Posterior vena cava (tissue), 2 donors: ENCODE measurements at regions not wholly inside any gene's neighbourhood (a gene's known extent, or its start where the extent isn't known, plus 50 kb on each side); places are given as distances from the start of the nearest gene placed in this dataset.

Experiments
- DNase-seq: peaks from one replicate; pipeline ENCODE4 v3.0.0-alpha.2; 2020; ENCODE audit warnings: low spot score
- intact Hi-C, 2 donors: fragments of 100-400 bp; cut with DNase I; formaldehyde crosslinking; loops; one replicate each; pipeline versions ENCODE4 v1.14.1 to v1.14.2; 2022 to 2023
- donor health status: DM: yes; HTN: yes; CAD: no.
- donor health status: DM: yes; HTN: yes; CAD: no.

DNA sequence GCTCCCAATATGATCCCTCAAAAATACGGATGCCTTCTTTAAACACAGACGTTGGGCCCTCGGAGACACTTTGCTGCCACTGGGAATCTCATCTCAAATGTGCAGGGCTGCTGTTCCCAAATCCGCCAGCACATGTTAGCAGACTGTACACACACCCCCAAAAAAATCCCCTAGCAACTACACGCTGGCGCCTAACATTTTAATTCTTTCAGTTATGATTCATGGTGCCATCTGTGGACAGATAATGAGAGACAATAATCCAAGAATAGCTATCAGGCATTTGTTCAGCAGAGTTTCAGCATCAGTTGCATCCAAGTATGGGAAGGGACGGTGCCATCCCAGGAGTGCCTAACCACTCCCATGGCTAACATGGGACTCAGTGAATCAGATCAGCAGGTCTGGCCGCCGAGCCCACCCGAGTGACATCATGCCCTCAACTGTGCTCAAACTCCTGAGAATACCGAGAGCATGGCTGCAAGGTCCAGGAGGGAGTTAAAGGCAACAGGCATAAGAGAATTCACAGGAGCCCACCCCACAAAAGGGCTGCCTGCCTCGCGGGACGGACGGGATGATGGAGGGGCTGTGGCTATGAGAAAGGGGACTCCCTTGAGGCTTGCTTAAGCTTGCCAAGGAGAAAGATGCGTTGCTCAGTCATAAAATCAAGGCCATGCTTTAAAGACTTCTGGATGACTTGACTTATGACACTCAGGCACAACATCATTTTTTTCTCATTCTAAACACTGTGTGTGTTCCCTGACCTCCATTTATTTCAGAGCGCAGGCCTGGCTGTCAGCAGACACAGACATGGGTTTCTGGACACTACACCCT is 337.0 kb downstream of the SHANK2 start:
- intact Hi-C loops: no loop called here
- peak; percentile 54 for DNase-seq

DNA sequence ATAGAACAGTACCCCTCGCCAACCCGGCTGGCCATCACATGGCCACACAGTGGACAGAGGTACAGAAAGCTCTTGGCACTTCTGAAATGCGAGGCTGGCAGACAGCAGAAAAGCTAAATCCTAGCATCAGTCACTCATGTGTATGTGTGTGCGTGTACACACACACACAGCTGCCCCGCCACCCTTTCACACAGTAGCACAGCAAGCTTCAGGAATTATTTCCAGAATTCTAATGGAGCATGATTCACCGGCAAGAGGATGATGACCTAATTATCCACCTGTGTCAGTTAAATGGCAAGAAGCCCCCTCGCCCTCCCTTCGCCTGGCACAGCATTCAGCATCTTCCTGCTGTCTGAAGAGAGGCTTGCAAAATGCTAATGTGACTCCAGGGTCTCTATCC is 336.0 kb downstream of the SHANK2 start:
- intact Hi-C loops: no loop called here
- DNase-seq: peak; percentile 48

DNA sequence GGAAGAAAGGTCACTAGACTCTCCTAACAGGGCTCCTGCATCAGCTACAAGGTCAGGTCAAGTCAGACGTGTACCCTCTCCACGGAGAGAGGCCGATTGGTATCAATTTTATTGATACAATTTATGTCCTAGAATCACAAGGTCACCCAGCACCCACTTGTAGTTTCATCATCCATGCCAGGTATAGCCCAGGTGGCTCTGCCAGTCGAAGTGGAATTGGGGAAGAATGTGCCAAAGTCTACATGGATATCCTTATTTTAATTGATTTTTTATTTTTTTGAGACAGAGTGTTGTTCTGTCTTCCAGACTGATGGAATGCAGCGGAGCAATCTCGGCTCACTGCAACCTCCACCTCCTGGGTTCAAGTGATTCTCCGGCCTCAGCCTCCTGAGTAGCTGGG is 334.1 kb downstream of the SHANK2 start:
- intact Hi-C loops: no loop called here
- no peak for DNase-seq

DNA sequence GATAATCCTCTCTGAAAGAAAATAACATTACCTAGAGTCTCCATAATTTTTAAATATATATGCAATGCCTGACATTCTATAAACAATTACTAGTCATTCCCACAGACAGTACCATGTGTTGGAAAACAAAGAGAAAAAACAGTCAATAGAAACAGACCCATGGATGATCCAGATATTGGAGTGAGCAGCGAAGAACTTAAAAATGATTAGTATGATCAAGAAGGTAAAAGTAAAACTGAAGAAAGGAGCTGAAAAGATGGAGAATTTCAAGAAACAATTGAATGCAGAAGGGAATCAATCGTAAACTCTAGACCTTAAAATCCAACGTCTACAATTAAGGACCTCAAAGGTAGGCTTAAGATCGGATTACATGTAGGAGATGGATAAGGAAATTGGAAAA is 330.6 kb downstream of the SHANK2 start:
- intact Hi-C loops: loop anchor here in 1 of 2 donors (5.0 kb wide), 1 partner anchor 1795 kb away; no protein-coding TSS in a partner anchor
- DNase-seq: no peak

DNA sequence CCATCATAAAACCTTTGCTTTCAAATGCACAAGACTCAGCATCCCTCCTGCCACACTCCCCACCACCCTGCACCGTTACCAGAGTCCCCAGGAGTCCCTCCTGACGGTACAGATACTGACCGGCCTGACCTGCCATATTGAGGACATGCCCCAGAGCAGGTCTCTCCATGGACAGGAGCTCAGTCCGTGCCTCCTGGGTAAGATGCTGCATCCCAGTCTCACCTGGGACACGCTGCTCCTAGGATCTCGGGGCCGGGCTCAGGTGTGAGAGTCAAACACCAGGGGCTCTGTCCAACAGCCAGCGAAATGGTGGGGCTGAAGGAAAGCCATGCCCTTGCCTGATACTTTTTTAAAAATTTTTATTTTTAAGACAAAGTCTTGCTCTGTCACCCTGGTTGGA is 328.3 kb downstream of the SHANK2 start:
- DNase-seq: no peak
- intact Hi-C loops: loop anchor here in 1 of 2 donors (5.0 kb wide), 1 partner anchor 1797 kb away; no protein-coding TSS in a partner anchor

DNA sequence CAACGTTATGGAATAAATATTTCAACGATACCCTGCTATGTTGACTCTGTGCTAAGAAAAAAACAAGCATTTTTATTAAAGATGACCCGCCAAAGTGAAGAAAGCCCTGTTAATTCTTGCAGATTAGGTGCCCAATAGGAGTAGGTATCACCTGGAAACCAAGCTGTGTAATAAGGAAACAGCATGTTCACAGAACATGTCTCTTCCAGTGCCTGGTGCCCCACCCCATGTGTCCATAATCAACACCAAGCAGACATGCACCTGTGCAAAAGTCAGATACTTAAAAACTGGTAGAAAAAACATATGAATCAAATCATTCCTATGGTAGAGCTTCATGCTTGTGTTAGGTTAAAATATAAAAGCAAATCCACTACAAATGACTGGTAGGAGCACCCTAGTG is 327.1 kb downstream of the SHANK2 start:
- peak; percentile 20 for DNase-seq
- intact Hi-C loops: no loop called here

DNA sequence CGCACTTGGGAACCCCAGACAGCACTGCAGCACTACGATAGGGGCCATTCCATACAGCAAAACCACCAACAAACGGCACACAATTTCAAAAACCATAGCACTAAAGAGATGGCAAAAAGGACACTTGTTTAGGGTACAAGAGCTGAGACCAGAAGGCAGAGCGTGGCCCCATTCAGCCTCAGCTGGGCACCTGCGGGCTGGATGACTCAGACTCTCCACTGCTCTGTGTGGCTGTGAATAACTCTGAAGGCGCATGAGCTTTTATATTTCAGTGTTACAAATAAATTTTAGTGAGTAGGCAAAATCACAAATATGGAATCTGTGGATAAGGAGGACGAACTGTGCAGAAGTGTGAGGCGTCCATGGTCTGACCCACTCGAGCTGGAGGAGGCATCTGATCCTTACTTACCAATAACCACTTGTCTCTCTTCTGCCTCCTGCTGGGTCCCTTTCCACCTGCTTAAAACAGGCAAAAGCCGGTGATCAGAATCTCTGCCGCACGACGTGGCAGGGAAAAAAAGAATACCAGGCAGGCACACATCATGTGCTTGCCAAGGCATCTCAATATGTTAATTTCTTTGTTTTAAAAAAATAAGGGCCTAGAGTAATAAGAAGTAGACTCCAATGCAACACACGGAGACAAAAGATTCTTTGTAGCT is 325.7 kb downstream of the SHANK2 start:
- no peak for DNase-seq
- intact Hi-C loops: no loop called here

DNA sequence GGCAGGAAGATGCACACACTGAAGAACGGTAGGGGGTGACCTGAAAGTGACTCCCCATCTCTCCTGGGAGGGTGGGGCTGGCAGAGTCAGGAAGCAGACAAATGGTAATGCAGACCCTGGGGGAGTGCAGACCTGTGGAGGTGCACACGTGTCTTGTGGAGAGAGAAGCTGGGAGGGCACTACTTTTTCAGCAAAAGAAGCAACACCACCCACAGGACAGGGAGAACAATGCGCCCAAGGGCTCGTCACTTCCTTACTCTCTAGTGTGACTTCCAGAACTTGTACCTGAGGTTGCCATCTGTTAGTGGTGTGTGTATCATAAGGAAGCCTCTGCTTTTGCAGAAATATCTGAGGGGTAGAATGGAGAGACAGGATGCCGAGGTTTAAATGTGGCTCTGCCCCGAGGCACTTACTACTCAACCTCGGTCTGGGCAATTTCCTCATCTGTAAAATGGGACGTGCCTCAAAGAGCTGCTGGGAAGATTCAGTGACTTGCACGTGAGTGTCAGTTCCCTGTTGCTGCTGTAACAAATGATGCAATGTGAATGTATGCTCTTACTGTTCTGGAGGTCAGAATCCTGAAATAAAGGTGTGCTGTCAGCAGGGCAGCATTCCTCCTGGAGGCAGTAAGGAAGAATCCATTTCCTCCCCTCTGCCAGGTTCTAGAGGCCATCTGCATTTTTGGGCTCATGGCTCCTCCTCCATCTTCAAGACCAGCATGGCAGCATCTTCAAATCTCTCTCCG is 323.4 kb downstream of the SHANK2 start:
- no peak for DNase-seq
- intact Hi-C loops: no loop called here

DNA sequence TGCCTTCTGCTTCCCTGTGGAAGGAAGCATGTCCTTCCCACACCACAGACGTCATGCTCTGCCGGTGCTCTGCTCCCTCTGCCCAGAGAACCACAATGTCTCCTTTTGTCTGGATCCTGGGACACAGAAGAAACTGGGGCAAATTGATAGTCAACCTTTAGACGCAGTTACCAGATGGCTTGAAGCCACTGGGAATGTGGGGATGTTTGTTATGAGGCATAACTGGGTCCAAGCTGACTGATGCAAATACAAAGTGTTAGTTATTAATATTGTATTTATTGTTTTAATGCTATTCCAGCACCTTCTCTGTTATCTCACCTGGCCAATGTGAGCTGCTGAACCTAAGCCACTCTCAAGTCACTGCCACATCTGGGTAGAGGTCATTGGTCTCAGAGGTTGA is 322.2 kb downstream of the SHANK2 start:
- intact Hi-C loops: loop anchor here in 1 of 2 donors (5.0 kb wide), 1 partner anchor 642 kb away; no protein-coding TSS in a partner anchor
- no peak for DNase-seq

DNA sequence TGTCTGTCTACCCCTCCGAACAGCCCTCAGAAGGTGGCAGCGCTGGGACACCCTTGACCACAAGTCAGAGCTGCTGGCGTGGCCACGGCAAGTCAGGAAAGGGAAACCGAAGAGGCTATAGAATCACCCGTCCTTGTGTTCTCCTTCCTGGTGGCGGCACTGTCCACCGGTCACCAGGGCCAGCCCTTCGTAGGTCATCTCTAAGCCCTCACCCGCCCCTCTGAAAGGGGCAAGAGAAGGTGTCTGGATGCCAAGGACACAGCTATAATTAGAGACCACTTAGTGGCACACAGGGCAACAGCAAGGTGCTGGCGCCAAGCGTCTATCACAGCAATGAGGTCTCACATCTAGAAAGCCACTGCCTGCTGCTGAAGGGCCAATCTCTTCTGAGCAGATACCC is 320.9 kb downstream of the SHANK2 start:
- DNase-seq: no peak

DNA sequence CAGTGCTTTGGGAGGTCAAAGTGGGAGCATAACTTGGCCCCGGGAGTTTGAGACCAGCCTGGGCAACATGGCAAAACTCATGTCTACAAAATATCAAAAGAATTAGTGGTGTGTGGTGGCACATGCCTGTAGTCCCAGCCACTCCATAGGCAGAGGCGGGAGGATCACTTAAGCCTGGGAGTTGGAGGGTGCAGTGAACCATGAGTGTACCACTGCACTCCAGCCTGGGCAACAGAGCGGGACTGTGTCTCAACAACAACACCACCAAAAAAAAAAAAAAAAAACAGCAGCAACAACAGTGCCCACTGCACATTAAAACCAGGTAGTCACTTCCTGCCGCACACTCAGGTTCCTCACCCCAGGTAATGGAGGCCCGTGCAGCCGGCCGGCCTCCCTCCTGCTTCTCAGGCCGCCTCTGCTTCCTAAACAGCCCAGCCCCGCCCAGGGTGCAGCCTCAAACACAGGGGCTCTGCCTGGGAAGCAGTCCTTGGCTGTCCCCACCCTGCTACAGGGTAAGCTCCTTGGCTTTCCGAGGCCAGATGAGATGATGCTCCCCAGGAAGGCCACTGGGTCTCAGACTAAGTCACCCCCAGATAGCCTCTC is 318.3 kb downstream of the SHANK2 start:
- intact Hi-C loops: loop anchor here in 1 of 2 donors (5.0 kb wide), 1 partner anchor 638 kb away; no protein-coding TSS in a partner anchor
- DNase-seq: no peak

More for the DNA sequence above, 320.9 kb downstream of the SHANK2 start:
- intact Hi-C loops: loop anchor here in 1 of 2 donors (5.0 kb wide), 1 partner anchor 641 kb away; no protein-coding TSS in a partner anchor

DNA sequence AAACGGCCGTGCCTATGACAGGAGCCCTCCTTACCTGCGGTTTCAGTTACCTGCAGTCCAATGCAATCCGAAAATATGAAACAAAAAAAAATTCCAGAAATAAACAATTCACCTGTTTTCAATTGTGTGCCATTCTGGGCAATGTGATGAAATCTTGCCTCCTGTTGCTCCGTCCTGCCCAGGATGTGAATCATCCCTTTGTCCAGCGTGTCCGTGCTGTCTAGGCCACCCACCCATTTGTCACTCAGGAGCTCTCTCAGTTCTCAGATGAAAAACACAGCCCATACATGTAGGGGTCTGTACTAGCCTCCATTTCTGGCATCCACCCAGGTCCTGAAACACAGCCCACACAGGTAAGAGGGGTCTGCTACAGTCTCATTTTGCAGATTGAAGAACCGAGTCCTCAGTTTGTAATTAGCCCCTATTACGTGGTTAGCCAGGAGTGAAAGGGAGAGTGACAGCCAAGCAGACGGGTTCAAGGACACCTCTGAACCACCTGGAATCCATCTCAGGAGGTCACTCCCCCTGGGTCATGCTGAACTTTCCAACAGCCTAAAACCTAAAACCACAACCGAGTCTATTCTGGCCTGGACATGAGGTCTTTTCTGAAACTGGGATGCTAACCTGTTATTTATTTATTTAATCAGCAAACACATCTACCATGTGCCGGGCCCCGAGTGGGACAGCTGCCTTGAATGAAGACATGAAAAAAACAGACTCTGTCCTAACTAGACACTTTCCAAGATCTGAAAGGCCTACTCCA is 317.2 kb downstream of the SHANK2 start:
- intact Hi-C loops: no loop called here
- DNase-seq: no peak

DNA sequence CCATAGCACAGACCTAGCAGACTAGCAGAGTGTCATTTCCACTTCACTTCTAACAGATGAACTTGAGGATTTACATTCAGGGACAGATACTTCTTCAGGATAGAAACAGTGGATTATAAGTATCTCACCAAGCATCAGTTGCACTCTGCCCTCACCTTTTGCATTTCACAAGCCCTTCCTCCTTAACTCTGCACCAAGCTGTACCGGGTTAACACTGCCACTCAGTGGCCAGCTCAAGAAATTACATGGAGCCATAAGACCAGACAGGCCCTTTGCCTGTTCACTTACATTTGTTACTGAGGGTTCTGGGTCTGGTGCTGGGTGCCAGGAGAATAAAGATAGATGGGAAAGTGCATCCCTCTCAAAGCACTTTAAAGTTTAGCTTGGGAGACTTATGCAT is 309.8 kb downstream of the SHANK2 start:
- no peak for DNase-seq

DNA sequence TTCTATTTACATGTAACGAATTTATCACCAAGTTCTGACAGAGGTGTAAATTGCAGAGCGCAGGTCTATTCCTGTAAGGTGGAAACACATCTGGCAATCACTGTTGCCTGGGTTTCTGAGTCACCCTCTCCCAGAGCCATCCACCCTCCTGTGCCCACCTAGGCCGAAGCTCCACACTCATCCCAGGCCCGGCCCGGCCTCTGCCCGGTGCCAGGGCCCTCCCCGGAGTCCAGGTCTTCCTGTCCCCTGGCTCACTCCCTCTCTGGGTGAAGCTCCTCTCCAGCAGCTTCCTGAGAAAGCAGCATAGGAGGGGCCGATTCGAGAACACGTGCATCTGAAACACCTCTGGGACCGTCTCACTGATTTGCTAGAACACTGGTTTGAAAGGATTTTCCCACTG is 308.2 kb downstream of the SHANK2 start:
- intact Hi-C loops: no loop called here

More for the DNA sequence above, 309.8 kb downstream of the SHANK2 start:
- intact Hi-C loops: no loop called here

DNA sequence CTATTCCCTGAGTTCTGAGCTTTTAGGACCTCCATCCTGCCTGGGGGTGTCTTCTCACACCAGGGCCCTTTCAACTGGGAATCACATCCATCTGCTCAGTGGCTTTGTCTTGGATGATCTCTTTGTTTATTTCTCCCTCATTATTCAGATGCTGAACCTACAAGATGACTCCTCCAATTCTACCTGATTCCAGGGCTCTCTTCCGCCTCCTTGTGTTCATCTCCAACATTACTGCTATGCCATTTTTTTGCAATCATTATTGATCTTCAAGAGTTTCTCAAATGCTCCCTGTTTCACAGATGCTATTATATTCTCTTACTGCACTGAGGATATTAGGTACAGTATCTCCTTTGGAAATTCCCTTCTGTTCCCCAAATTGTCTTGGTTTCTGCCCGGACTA is 307.7 kb downstream of the SHANK2 start:
- intact Hi-C loops: no loop called here
- no peak for DNase-seq

More for the DNA sequence above, 308.2 kb downstream of the SHANK2 start:
- no peak for DNase-seq

DNA sequence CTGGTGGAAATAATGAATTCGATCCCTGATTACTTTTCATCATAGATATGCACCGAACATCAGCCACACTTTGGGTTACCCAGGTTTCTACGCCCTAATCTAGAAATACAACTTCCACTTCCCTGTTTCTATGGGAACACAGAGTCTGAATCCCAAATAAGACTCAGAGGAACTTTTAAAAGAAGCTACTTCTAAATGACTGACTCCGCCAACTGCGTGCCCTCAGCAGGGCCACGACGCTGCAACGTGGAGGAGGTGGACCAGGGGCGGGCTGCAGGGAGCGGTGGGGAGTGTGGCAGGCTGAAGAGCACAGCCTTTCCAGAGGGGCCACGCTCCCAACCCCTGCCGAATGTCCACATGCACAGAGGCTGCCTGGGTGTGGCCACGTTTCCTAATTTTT is 304.0 kb downstream of the SHANK2 start:
- intact Hi-C loops: no loop called here
- DNase-seq: no peak

DNA sequence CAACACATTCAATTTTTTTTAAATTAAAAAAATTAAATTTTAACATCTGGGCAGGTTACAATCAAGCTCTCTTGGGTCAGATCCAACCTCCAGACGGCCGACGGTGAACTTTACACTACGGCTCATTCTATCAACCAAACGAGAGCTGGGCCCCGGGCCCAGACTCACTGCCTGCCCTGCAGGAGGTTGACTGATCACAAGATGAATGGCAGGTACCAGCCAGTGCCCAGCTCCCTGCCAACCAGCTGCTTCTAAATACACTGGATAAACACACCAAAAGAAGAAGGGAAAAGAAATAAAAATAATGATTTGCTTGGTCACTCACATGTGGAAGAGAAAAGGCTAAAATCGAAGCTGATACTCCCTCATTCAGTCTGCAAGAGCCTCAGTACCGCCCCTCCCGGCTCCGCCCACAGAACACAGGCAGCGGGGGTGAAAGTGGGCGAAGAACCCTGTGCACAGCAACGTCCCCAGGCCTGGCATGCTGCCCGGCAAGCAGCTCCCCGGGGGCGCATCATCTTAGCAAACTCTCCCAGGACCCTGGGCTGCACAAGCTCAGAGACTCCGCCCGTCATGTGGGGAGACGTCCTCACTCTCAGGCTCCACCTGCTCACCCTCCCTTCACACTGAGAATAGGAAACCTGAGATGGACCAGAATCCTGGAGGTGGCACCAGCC is 303.4 kb downstream of the SHANK2 start:
- no peak for DNase-seq
- intact Hi-C loops: no loop called here

DNA sequence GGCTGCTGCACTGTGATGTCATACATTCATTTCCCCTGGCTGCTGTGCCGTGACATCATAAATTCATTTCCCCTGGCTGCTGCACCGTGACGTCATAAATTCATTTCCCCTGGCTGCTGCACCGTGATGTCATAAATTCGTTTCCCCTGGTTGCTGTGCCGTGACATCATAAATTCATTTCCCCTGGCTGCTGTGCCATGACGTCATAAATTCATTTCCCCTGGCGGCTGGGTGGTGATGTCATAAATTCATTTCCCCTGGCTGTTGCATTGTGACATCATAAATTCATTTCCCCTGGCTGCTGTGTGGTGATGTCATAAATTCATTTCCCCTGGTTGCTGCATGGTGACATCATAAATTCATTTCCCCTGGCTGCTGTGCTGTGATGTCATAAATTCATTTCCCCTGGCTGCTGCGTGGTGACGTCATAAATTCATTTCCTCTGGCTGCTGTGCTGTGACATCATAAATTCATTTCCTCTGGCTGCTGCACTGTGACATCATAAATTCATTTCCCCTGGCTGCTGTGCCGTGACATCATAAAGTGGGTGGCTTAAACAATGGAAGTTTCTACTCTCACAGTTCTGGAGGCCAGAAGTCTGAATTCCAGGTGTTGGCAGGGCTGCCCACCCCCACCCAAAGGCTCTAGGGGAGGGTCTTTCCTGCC is 301.1 kb downstream of the SHANK2 start:
- no peak for DNase-seq
- intact Hi-C loops: no loop called here
